Erythroblast (primary cell): ENCODE measurements at regions not wholly inside any gene's neighbourhood (a gene's known extent, or its start where the extent isn't known, plus 50 kb on each side); places are given as distances from the start of the nearest gene placed in this dataset.

Experiments used
- DNase-seq, 2 experiments: peaks; one replicate each; lab custom pipeline; 2025; lab: John Stamatoyannopoulos, UW
- GATA1 ChIP-seq: IDR thresholded peaks from 2 replicates; pipeline ENCODE4 v1.6.1; 2011; ENCODE audit warnings: low read depth, mild to moderate bottlenecking, control low read depth, low read length, moderate library complexity
- POLR2A ChIP-seq: IDR thresholded peaks from 2 replicates; pipeline ENCODE4 v1.6.1; 2011; ENCODE audit warnings: mild to moderate bottlenecking, low read length

GRCh38 chr22:27561286-27561904 lies 240.2 kb downstream of the MN1 start:
- no peak for DNase-seq
- TF ChIP-seq POLR2A (no peak), GATA1 (no peak)

- TF ChIP-seq POLR2A (no peak), GATA1 (no peak)
- DNase-seq: no peak
Observed at GRCh38 chr22:27564806-27565205, 236.8 kb downstream of the MN1 start.

DNA sequence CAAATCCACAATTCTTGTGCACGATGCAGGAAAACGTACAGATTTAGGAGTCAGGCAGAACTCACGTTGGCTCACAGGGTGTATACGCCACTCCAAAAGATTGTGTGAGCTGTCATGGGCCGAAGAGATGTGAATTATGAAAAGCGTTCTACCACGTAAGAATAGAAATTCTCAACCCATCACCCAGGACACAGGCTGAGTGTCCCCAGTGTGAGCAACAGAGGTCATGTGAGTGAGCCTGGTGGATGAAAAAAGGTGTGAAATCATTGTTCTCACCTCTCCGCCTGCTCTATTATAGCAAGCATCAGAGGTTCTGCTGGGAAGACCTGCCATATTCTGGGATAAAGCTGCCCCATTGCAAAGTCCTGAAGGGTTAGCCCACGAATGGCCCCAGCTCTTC lies 235.0 kb downstream of the MN1 start:
- TF ChIP-seq POLR2A: no peak
- TF ChIP-seq GATA1: no peak
- no peak for DNase-seq

GRCh38 chr22:27568265-27568664 lies 233.3 kb downstream of the MN1 start:
- no peak for DNase-seq
- TF ChIP-seq GATA1 (no peak), POLR2A (no peak)

DNA sequence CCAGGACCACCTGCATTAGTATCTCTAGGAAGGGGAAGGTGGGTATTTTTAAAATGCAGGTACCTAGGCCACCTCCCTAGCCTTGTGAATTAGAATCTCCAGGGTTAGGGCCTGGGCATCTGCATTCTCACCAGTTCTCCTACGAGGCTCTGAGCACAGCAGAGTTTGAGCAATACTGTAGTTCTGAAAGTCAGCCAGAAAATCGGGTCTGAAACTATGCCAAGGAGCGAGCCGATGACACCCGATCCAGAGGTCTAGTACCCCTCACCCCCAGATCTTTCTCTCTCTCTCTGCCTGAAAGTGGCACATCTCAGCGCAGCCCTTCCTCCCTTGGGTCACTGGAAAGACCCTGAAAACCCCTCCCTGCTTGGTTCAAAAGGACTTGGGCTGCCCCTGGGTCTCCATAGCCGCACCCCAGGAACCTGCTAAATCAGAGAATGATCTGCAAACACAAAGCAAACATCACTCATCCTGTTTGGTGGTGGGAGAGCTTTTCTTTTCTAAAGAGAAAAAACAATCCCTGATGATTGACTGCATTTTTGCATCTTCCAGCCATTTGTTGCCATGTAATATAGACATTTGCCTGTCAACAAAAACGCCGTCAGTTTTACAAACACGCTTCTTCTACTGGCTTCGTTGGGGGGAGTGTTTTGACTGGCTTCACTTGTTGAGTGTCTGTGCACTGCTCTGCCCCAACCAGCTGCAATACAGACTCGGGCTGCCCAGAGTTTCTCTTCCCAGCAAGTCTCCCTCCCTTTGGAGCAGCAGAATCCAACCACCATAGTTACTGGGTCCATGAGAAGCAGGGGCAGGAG lies 229.9 kb downstream of the MN1 start:
- no peak for DNase-seq

DNA sequence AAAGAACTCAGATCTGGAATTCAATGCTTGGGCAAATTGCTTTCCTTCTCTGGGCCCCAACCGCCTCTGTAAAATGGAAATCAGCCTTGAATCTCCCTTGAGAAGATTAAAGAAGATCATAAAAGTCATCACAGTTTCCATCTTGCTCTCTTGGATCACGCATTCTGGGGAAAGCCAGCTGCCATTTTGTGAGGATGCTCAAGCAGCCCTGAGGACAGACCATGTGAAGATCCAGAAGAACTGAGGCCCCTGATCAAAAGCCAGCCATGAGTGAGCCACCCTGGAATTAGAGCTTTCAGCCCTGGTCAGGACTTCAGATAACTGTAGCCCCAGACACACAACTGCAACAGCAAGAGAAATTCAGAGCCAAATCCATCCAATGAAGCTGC lies 229.3 kb downstream of the MN1 start:
- DNase-seq: no peak

More for the DNA sequence above, 229.9 kb downstream of the MN1 start:
- TF ChIP-seq POLR2A (no peak), GATA1 (no peak)

DNA sequence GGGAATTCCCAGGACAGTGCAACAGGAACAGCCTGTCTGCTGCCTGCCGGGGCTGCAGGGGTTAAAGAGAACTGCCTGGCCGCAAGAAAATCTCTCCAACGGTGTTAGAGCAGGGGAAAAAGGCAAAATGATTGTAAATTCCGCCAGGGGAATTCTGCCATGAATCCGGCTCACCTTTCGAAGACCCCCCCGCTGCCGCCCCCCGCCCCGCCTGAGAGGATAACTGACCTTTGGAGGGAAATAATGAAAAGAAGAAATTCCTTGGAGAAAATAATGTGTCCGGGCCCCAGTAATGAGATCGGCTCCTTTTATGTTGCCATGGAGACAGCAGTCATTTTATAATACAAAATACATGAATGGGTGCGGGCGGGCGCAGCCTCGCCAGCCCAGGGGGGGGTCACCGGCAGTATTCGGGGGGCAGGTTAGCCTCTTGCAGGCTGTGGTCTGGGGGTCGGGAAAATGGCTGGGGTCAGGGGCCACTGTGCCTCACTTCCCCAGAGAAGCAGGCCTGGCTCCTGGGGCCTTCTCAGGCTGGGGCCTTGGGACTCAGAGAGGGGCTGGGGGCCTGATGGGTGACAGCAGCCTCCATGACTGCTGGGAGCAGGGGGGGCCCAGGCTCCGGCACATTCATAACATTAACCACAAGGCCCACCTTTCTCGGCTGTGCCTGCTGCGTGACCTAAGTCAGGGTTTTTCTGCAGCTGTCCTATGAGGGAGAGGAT lies 228.1 kb downstream of the MN1 start:
- no peak for TF ChIP-seq POLR2A
- TF ChIP-seq GATA1: no peak
- DNase-seq: no peak

More for the DNA sequence above, 229.3 kb downstream of the MN1 start:
- no peak for TF ChIP-seq POLR2A
- TF ChIP-seq GATA1: no peak

DNA sequence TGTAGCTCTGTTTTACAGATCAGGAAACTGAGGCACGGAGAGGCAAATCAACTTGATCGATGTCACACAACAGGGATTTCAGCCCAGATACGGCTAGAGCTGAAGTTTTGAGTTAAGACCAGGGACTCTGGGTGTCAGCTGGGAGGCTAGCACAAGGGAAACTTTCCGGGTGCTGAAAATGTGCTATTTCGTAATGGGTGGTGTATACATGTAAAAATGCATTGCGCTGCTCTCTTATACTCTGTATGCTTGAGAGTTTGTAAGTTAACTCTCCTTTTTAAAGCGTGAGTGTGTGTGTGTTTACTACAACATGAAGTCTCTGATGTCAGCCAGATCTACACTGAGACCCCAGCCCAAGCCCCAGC lies 227.6 kb downstream of the MN1 start:
- no peak for DNase-seq
- TF ChIP-seq GATA1: no peak
- no peak for TF ChIP-seq POLR2A

DNA sequence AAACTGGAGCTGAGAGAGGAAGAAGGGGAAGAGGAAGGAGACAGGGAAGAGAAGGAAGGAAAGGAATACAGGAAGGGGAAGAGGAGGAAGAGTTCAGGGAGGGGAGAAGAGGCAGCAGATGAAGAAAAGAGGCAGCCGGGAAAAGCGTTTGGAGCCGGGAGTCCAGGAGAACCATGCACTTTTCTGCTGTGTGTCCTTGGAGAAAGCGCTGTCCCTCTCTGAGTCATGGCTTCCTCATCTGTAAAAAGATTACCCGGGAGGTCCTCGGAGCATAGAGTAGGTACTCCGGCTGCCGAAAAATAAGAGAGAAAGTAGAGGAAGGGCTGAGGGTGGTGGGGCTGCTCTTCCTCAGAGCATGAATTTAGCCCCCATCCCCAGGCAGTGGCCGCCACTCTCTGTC lies 226.9 kb downstream of the MN1 start:
- no peak for DNase-seq
- TF ChIP-seq GATA1: no peak

DNA sequence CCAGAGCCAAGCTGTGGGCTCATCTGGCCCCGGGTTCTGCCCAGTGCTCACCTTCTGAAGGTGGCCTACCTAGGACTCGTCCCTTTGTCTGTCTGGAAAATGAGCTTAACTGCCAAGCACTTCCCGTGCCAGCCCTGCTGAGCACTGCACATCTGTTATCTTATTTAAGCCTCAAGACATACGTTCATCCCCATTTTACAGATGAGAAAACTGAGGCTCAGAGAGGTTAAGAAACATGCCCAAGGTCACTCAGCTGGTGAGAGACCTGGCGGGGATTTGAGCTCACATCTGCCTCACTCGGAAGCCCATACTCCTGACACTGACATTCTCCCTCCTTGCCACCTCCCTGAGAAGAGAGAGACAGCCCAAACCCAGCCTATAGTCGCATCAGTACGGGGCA lies 226.2 kb downstream of the MN1 start:
- TF ChIP-seq GATA1: no peak
- no peak for TF ChIP-seq POLR2A
- DNase-seq: no peak

DNA sequence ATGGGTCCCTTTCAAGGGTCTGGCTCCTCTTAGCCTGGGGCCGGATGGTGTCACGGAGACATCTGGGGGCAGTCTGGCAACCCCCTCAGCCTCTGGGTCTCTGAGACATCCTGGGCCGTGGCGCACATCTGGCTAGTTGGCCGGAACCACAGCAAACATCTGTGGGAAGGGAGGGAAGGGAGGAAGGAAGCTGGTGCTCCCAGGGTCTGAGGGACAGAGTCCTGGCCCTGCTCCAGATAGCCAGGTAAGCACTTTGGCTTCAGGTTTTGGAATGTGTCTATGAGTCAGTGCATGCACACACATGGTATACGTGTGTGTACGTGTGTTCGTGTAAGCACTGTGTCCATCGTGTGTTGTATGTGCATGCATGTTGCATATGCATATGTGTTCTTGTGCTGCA lies 225.1 kb downstream of the MN1 start:
- no peak for DNase-seq
- TF ChIP-seq GATA1: no peak

DNA sequence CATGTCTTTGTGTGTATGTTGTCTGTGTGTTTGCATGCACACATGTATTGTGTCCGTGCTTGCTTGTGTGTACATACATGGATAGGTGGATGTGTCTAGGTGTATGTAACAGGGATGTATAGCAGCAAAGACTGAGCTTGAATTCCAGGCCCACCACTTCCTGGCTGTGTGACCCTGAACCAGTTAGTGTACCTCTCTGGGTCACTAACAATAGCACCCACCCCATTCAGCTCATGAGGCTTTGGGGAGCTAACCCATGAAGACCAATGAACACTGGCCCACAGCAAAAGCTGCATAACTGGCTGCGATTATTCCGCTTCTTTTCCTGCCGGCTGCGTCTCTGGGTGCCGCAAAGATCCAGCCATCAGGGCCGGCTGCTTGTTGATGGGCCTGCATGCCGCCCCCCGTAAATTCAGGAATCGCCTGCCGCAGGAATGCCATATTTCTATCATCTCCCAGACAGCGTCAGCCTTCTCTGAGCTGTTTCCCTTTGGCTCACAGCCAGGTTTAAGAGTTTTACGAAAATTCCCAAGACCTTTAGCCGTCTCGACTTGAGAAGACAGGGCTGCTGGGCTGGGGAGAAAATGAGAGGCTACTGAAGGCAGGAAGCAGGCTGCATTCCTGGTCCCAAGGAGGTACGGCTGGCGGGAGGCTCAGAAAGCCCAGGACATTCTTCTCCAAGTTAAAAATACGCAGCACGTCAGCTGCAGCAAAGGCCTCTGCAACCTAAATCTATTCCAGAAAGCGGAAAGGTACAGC lies 224.6 kb downstream of the MN1 start:
- TF ChIP-seq GATA1: no peak
- TF ChIP-seq POLR2A: no peak
- DNase-seq: no peak

DNA sequence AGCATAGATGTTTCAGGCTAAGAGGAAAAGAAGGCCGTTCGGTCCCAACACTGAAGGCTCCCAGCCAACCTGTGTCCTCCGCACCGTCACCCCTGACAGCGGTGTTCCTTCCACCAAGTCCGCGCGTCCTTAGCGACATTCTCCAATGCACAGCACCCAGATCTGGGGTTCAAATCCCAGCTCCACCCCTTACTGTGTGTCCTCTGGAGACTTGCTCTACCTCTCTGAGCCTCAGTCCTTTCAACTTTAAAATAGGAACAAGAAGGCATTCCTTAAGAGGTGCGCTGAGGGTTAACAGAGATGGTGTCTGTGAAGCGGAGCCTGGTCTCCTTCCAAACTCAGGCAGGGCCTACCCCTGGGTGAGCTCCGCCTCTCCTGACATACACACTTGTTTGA lies 224.0 kb downstream of the MN1 start:
- DNase-seq: no peak
- no peak for TF ChIP-seq POLR2A
